ENCODE measurements at regions not wholly inside any gene's neighbourhood (a gene's known extent, or its start where the extent isn't known, plus 50 kb on each side); places are given as distances from the start of the nearest gene placed in this dataset.

DNA sequence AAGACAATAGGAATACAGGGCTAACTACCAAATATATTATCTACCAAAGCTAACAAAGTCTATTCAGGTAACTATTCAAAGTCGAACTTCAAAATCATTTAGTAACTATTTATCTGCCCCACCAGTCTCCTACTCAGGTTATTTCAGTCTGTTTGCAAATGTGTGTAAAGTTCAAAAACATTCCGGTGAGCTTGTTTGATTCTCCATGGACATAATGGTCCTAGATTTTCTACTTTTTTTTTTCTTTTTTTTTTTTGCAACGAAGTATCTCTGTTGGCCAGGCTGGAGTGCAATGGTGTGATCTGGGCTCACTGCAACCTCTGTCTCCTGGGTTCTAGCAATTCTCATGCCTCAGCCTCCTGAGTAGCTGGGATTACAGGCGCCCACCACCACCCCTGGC is 236.0 kb upstream of the FOXQ1 start:
- Histone ChIP-seq H3K4me2 (ENCODE audit: low read length) (no peak overlapping the region), H3K79me2 (ENCODE audit: insufficient read depth, low read length) (no peaks in the 10 kb centered on the region), H3K36me3 (ENCODE audit: control insufficient read depth in 1 of 2, insufficient read depth in 2 of 2, low read length in 2 of 2) (no peaks in the 10 kb centered on the region), H3K4me3 (replicated peaks in 1 of 2; ENCODE audit: low read depth in 1 of 2, low read length in 2 of 2) (no peak overlapping the region), H3K4me1 (ENCODE audit: control insufficient read depth in 1 of 2, insufficient read depth in 2 of 2, low read length in 2 of 2) (no peaks in the 10 kb centered on the region), H2AFZ (ENCODE audit: low read depth, low read length, poor library complexity, severe bottlenecking) (no peak overlapping the region), H3K27me3 (ENCODE audit: insufficient read depth, low read length) (no peaks in the 10 kb centered on the region), H3K27ac (ENCODE audit: low read depth, low read length) (no peak overlapping the region), H3K9ac (ENCODE audit: low read length) (no peak overlapping the region), H3K9me2 (ENCODE audit: insufficient read depth) (no peaks in the 10 kb centered on the region), H3K9me3 (ENCODE audit: control insufficient read depth in 1 of 2, insufficient read depth in 1 of 2, low read depth in 1 of 2, low read length in 2 of 2) (no peaks in the 10 kb centered on the region), H4K20me1 (ENCODE audit: insufficient read depth) (no peaks in the 10 kb centered on the region)
- ChIA-PET POLR2A (no interaction called here), RAD21 (ENCODE audit: low non-redundant PET in 1 of 2, low total read pairs in 2 of 2, uncharacterized antibody in 2 of 2, unreplicated experiment in 2 of 2) (no interaction called here), CTCF (no interaction called here)
- DNase-seq (ENCODE audit: low read depth, low spot score) (no peak), ATAC-seq (no peak)
- intact Hi-C loops (cut with micrococcal nuclease): no loop called here
- TF ChIP-seq, protein P1, sequence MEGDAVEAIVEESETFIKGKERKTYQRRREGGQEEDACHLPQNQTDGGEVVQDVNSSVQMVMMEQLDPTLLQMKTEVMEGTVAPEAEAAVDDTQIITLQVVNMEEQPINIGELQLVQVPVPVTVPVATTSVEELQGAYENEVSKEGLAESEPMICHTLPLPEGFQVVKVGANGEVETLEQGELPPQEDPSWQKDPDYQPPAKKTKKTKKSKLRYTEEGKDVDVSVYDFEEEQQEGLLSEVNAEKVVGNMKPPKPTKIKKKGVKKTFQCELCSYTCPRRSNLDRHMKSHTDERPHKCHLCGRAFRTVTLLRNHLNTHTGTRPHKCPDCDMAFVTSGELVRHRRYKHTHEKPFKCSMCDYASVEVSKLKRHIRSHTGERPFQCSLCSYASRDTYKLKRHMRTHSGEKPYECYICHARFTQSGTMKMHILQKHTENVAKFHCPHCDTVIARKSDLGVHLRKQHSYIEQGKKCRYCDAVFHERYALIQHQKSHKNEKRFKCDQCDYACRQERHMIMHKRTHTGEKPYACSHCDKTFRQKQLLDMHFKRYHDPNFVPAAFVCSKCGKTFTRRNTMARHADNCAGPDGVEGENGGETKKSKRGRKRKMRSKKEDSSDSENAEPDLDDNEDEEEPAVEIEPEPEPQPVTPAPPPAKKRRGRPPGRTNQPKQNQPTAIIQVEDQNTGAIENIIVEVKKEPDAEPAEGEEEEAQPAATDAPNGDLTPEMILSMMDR (IDR thresholded peaks at IDR 0.05 in 2 of 3, conservative IDR thresholded peaks at IDR 0.05 in 1 of 3; ENCODE audit: borderline replicate concordance in 1 of 3, insufficient read depth in 1 of 3, low read depth in 2 of 3, low read length in 2 of 3): no peak
- TF ChIP-seq EGR1 (IDR thresholded peaks at IDR 0.05; ENCODE audit: low read depth): no peak
- BruUV-seq (replicated peaks): no TSS peak

DNA sequence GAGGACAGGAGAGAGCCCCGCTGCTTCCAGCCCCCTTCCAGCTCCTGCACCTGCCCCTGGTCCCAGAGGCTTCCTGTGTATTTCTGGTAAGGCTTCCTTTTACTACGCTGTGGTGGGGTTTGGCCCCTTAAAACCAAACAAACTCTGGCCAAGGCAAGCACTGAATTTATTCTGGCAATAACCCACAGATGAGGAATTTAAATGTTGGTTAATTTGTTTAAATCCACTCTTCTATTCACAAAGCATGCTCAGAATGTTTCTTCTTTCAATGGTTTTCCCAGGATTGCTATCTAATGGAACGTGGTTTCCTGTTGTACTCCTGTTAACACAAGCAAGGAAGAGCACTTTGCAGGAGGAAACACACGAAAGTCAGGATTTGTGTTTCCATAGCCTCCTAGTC is 236.5 kb upstream of the FOXQ1 start:
- Histone ChIP-seq H3K36me3 (ENCODE audit: control insufficient read depth in 1 of 2, insufficient read depth in 2 of 2, low read length in 2 of 2) (no peaks in the 10 kb centered on the region), H3K79me2 (ENCODE audit: insufficient read depth, low read length) (no peaks in the 10 kb centered on the region), H3K27me3 (ENCODE audit: insufficient read depth, low read length) (no peaks in the 10 kb centered on the region), H2AFZ (ENCODE audit: low read depth, low read length, poor library complexity, severe bottlenecking) (no peak overlapping the region), H3K9me3 (ENCODE audit: control insufficient read depth in 1 of 2, insufficient read depth in 1 of 2, low read depth in 1 of 2, low read length in 2 of 2) (no peaks in the 10 kb centered on the region), H4K20me1 (ENCODE audit: insufficient read depth) (no peaks in the 10 kb centered on the region), H3K27ac (ENCODE audit: low read depth, low read length) (no peak overlapping the region), H3K9me2 (ENCODE audit: insufficient read depth) (no peaks in the 10 kb centered on the region), H3K4me3 (replicated peaks in 1 of 2; ENCODE audit: low read depth in 1 of 2, low read length in 2 of 2) (no peak overlapping the region), H3K9ac (ENCODE audit: low read length) (no peak overlapping the region), H3K4me2 (ENCODE audit: low read length) (no peak overlapping the region), H3K4me1 (ENCODE audit: control insufficient read depth in 1 of 2, insufficient read depth in 2 of 2, low read length in 2 of 2) (no peaks in the 10 kb centered on the region)
- BruUV-seq (replicated peaks): no TSS peak
- intact Hi-C loops (cut with micrococcal nuclease): no loop called here
- CTCF ChIA-PET: no interaction called here
- RAD21 ChIA-PET (ENCODE audit: low non-redundant PET in 1 of 2, low total read pairs in 2 of 2, uncharacterized antibody in 2 of 2, unreplicated experiment in 2 of 2): no interaction called here
- DNase-seq (ENCODE audit: low read depth, low spot score): no peak
- TF ChIP-seq, protein P2, sequence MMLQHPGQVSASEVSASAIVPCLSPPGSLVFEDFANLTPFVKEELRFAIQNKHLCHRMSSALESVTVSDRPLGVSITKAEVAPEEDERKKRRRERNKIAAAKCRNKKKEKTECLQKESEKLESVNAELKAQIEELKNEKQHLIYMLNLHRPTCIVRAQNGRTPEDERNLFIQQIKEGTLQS (IDR thresholded peaks at IDR 0.05): no peak
- TF ChIP-seq ZNF274 (IDR thresholded peaks at IDR 0.05; ENCODE audit: low read depth, low read length): no peak
- no peak for TF ChIP-seq ELF1 (IDR thresholded peaks at IDR 0.05; ENCODE audit: borderline replicate concordance, low read depth)
- TF ChIP-seq, protein P3, sequence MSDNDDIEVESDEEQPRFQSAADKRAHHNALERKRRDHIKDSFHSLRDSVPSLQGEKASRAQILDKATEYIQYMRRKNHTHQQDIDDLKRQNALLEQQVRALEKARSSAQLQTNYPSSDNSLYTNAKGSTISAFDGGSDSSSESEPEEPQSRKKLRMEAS (IDR thresholded peaks at IDR 0.05): no peak
- TF ChIP-seq ZFX (IDR thresholded peaks at IDR 0.05): no peak
- TF ChIP-seq SIN3A (IDR thresholded peaks at IDR 0.05; ENCODE audit: low read depth): no peak
- no peak for TF ChIP-seq CEBPB (IDR thresholded peaks at IDR 0.05; ENCODE audit: low read depth)
- TF ChIP-seq JUND (IDR thresholded peaks at IDR 0.05): no peak
- TF ChIP-seq, protein P4, sequence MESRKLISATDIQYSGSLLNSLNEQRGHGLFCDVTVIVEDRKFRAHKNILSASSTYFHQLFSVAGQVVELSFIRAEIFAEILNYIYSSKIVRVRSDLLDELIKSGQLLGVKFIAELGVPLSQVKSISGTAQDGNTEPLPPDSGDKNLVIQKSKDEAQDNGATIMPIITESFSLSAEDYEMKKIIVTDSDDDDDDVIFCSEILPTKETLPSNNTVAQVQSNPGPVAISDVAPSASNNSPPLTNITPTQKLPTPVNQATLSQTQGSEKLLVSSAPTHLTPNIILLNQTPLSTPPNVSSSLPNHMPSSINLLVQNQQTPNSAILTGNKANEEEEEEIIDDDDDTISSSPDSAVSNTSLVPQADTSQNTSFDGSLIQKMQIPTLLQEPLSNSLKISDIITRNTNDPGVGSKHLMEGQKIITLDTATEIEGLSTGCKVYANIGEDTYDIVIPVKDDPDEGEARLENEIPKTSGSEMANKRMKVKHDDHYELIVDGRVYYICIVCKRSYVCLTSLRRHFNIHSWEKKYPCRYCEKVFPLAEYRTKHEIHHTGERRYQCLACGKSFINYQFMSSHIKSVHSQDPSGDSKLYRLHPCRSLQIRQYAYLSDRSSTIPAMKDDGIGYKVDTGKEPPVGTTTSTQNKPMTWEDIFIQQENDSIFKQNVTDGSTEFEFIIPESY (IDR thresholded peaks at IDR 0.05; ENCODE audit: extremely low read depth, insufficient replicate concordance, low read length): no peak
- POLR2A ChIA-PET: no interaction called here
- ATAC-seq: no peak
